ENCODE measurements at regions not wholly inside any gene's neighbourhood (a gene's known extent, or its start where the extent isn't known, plus 50 kb on each side); places are given as distances from the start of the nearest gene placed in this dataset.

- H3K9me3 ChIP-seq: no peaks in the 10 kb centered on the region
- no peak overlapping the region for H3K4me3 ChIP-seq
- TF ChIP-seq POLR2A (IDR thresholded peaks at IDR 0.05) (no peak), CTCF (IDR thresholded peaks at IDR 0.05) (no peak), POLR2AphosphoS5 (IDR thresholded peaks at IDR 0.05; ENCODE audit: insufficient read depth in 1 of 2, low read depth in 1 of 2) (no peak)
- H3K27ac ChIP-seq: no peak overlapping the region
- intact Hi-C loops (cut with DNase I): no loop called here
- DNase-seq (ENCODE audit: extremely low spot score in 2 of 2): no peak
- peaks cover 7% of the 10 kb centered on the region for H3K4me1 ChIP-seq
- no peaks in the 10 kb centered on the region for H3K36me3 ChIP-seq
- no peaks in the 10 kb centered on the region for H3K27me3 ChIP-seq
Measured at GRCh38 chr7:1364906-1365570, 94.2 kb downstream of the MICALL2 start.

- TF ChIP-seq POLR2AphosphoS5 (IDR thresholded peaks at IDR 0.05; ENCODE audit: insufficient read depth in 1 of 2, low read depth in 1 of 2) (no peak), CTCF (IDR thresholded peaks at IDR 0.05) (no peak), POLR2A (IDR thresholded peaks at IDR 0.05) (no peak)
- H3K27me3 ChIP-seq: no peaks in the 10 kb centered on the region
- H3K27ac ChIP-seq: no peak overlapping the region
- intact Hi-C loops (cut with DNase I): no loop called here
- H3K4me3 ChIP-seq: no peak overlapping the region
- DNase-seq (ENCODE audit: extremely low spot score in 2 of 2): no peak
- peaks cover 7% of the 10 kb centered on the region for H3K4me1 ChIP-seq
- H3K9me3 ChIP-seq: no peaks in the 10 kb centered on the region
- H3K36me3 ChIP-seq: no peaks in the 10 kb centered on the region
Measured at GRCh38 chr7:1365846-1366245, 93.4 kb downstream of the MICALL2 start.

- Histone ChIP-seq H3K27ac (no peak overlapping the region), H3K36me3 (no peaks in the 10 kb centered on the region), H3K27me3 (no peaks in the 10 kb centered on the region), H3K4me3 (no peak overlapping the region), H3K9me3 (no peaks in the 10 kb centered on the region), H3K4me1 (peaks cover 7% of the 10 kb centered on the region)
- DNase-seq (ENCODE audit: extremely low spot score in 2 of 2): no peak
- intact Hi-C loops (cut with DNase I): no loop called here
- TF ChIP-seq CTCF (IDR thresholded peaks at IDR 0.05) (no peak), POLR2A (IDR thresholded peaks at IDR 0.05) (no peak), POLR2AphosphoS5 (IDR thresholded peaks at IDR 0.05; ENCODE audit: insufficient read depth in 1 of 2, low read depth in 1 of 2) (no peak)
Measured at GRCh38 chr7:1366801-1367405, 92.4 kb downstream of the MICALL2 start.

GRCh38 chr7:1367501-1368183 lies 91.6 kb downstream of the MICALL2 start:
- peaks cover 7% of the 10 kb centered on the region for H3K4me1 ChIP-seq
- no peaks in the 10 kb centered on the region for H3K27me3 ChIP-seq
- H3K27ac ChIP-seq: no peak overlapping the region
- TF ChIP-seq POLR2AphosphoS5 (IDR thresholded peaks at IDR 0.05; ENCODE audit: insufficient read depth in 1 of 2, low read depth in 1 of 2) (no peak), CTCF (IDR thresholded peaks at IDR 0.05) (no peak), POLR2A (IDR thresholded peaks at IDR 0.05) (no peak)
- no peak overlapping the region for H3K4me3 ChIP-seq
- no peak for DNase-seq (ENCODE audit: extremely low spot score in 2 of 2)
- H3K36me3 ChIP-seq: no peaks in the 10 kb centered on the region
- intact Hi-C loops (cut with DNase I): no loop called here
- H3K9me3 ChIP-seq: no peaks in the 10 kb centered on the region
